ENCODE measurements at regions not wholly inside any gene's neighbourhood (a gene's known extent, or its start where the extent isn't known, plus 50 kb on each side); places are given as distances from the start of the nearest gene placed in this dataset.
"Not testable (repeated sequence)": the region's sequence is repeated elsewhere in the genome, so short reads cannot be mapped to it uniquely, and the experiment has no call there.

DNA sequence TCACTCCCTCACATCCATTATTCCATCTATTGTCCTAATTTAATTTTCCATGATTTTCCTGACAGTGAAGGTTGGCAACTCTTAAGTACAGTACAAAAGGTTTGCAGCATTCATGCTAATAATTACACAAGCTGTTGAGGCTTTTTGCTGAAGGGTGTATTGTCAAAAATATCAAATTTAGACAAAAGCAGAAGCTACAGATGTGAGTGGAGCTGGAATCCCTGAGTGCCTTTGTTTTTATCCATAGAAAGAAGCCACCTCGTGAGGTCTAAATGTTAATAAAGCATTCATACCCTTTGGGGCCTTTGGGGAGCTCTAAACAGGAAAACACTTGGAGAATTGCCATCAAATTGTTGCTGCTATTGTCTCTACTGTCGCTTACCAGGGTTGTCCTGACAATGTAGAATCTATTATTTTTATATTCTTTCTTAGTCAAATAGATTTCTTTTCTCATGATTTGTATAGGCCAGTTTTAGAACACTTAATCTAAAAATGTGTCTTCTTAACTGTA is 185.8 kb upstream of the ROBO1 start:
- in situ Hi-C loops (cut with MboI; ENCODE audit: low pct_unique_long_range_greater_than_20kb, low sequenced_read_pairs, unreplicated experiment) = no loop called here
- TF ChIP-seq, protein P1, sequence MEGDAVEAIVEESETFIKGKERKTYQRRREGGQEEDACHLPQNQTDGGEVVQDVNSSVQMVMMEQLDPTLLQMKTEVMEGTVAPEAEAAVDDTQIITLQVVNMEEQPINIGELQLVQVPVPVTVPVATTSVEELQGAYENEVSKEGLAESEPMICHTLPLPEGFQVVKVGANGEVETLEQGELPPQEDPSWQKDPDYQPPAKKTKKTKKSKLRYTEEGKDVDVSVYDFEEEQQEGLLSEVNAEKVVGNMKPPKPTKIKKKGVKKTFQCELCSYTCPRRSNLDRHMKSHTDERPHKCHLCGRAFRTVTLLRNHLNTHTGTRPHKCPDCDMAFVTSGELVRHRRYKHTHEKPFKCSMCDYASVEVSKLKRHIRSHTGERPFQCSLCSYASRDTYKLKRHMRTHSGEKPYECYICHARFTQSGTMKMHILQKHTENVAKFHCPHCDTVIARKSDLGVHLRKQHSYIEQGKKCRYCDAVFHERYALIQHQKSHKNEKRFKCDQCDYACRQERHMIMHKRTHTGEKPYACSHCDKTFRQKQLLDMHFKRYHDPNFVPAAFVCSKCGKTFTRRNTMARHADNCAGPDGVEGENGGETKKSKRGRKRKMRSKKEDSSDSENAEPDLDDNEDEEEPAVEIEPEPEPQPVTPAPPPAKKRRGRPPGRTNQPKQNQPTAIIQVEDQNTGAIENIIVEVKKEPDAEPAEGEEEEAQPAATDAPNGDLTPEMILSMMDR (IDR thresholded peaks at IDR 0.05; ENCODE audit: extremely low read depth, insufficient read depth, missing control alignments) = no peak
- DNase-seq (ENCODE audit: low spot score) = no peak

DNA sequence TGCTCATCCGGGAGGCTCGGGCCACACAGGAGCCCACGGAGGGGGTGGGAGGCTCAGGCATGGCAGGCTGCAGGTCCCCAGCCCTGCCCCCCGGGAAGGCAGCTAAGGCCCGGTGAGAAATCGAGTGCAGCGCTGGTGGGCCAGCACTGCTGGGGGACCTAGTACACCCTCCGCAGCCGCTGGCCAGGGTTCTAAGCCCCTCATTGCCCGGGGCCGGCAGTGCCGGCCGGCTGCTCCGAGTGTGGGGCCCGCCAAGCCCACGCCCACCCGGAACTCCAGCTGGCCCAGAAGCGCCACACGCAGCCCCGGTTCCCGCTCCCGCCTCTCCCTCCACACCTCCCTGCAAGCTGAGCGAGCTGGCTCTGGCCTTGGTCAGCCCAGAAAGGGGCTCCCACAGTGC is 183.6 kb upstream of the ROBO1 start:
- DNase-seq (ENCODE audit: low spot score); in situ Hi-C loops (cut with MboI; ENCODE audit: low pct_unique_long_range_greater_than_20kb, low sequenced_read_pairs, unreplicated experiment): not testable (repeated sequence)

DNA sequence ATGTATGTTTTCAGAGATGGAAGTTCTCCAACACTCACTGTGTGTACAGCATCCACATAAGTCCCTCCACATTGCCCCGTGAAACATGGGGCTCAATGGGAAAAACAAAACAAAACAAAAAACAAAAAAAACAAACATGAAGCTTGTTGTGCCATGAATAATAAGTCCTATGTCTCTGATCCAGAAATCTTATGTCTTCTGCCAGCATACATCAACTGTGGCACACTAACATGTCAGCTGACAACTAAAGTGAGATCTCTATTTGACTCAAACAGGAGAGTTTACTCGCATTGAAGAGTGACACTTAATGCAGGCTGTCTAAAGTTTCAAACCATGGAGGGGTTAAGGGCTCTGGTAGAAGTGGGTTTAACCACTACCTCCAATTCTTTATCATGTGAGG is 180.2 kb upstream of the ROBO1 start:
- in situ Hi-C loops (cut with MboI; ENCODE audit: low pct_unique_long_range_greater_than_20kb, low sequenced_read_pairs, unreplicated experiment) = no loop called here
- TF ChIP-seq, protein P1 (IDR thresholded peaks at IDR 0.05; ENCODE audit: extremely low read depth, insufficient read depth, missing control alignments) = no peak
- DNase-seq (ENCODE audit: low spot score) = no peak

DNA sequence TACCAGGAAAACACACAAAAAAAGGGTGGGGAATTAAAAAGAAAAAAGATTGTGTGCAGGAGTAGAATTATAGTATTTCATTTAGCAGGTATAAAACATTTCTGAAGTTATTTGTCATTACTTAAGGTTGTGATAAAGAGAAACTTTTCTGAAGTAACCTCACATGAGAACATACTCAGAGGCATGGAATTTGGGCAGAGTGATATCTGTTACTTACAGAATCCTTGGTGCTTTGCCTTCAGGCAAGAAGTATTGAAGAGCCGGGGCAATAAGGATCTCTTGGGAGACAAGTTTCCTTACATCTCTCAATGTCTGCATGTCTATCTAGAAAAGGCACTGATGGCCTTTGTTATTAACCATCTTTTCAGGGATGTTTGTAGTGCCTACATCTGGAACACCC is 179.7 kb upstream of the ROBO1 start:
- TF ChIP-seq, protein P1 (IDR thresholded peaks at IDR 0.05; ENCODE audit: extremely low read depth, insufficient read depth, missing control alignments) = no peak
- in situ Hi-C loops (cut with MboI; ENCODE audit: low pct_unique_long_range_greater_than_20kb, low sequenced_read_pairs, unreplicated experiment) = no loop called here

DNA sequence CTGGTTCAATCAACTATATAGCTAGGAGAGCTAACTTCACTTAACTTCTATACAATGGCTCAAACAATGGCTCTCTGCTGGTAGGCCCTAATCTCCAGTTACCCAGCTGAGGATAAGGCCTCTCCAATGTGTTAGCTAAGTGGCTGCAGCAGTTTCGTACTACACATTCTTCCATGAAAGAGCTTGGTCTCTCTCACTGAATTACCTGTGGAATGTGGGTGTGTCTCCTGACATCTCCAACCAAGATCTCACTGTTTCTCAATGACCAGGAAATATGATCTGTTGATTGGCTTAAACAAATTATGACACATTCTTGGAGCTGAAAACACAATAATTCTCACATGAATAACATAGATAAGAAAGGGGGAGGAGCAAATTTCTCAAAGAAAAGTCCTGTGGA is 169.8 kb upstream of the ROBO1 start:
- DNase-seq (ENCODE audit: low spot score) = no peak
- TF ChIP-seq, protein P1 (IDR thresholded peaks at IDR 0.05; ENCODE audit: extremely low read depth, insufficient read depth, missing control alignments) = no peak
- in situ Hi-C loops (cut with MboI; ENCODE audit: low pct_unique_long_range_greater_than_20kb, low sequenced_read_pairs, unreplicated experiment) = no loop called here

More for the DNA sequence above, 179.7 kb upstream of the ROBO1 start:
- no peak for DNase-seq (ENCODE audit: low spot score)

DNA sequence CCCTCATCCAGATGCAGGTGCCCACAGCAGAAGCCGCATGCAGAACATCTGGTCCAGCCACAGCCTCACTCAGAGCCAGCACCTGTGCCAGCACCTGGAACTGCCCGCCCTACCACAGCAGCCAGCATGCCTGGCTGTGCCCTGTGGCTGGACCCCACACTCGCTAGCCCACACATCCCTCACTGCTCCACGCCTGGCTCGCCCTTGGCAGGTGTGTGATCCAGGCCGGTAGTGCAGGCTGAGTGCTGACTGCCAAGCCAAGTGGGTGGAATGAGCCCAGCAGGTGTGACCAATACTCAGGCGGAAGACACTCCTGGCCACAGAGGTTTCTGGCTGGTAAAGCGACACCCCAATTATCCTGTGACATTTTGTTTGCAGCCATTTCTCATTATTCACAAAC is 162.4 kb upstream of the ROBO1 start:
- in situ Hi-C loops (cut with MboI; ENCODE audit: low pct_unique_long_range_greater_than_20kb, low sequenced_read_pairs, unreplicated experiment) = no loop called here
- TF ChIP-seq, protein P1 (IDR thresholded peaks at IDR 0.05; ENCODE audit: extremely low read depth, insufficient read depth, missing control alignments) = no peak
- no peak for DNase-seq (ENCODE audit: low spot score)

DNA sequence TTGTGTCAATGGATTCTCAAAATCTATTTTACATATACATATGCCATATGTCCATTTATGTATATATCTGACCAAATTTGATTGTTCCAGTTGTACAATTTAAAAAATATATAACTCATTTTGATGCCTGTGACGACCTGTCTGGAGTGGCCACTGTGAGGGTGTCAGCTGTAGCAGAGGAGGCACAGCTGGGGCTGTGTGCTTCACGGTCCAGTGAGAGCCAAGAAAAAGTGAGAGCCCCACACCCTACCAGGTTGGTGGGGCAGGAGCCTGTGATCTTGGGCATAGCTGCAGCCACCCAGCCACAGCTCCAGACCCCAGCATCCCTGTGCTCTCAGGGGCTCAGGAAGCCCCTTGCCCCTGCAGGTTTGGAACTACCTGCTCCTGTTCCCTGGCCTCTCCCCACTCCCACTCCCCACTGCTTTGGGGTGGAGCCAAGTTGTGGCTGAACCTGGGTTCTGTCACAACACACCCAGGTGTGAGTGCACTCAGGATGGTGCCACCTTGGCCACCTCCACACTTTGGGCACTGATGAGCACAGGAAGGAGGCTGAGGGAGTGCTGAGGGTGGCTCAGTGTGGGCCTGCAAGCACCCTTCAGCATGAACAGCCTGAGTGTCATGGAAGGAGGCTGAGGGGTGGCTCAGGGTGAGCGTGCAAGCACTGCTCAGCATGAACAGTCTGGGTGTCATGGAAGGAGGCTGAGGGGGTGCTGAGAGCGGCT is 161.1 kb upstream of the ROBO1 start:
- TF ChIP-seq, protein P1 (IDR thresholded peaks at IDR 0.05; ENCODE audit: extremely low read depth, insufficient read depth, missing control alignments) = no peak
- no peak for DNase-seq (ENCODE audit: low spot score)
- in situ Hi-C loops (cut with MboI; ENCODE audit: low pct_unique_long_range_greater_than_20kb, low sequenced_read_pairs, unreplicated experiment) = no loop called here
